ENCODE measurements at regions not wholly inside any gene's neighbourhood (a gene's known extent, or its start where the extent isn't known, plus 50 kb on each side); places are given as distances from the start of the nearest gene placed in this dataset.

DNA sequence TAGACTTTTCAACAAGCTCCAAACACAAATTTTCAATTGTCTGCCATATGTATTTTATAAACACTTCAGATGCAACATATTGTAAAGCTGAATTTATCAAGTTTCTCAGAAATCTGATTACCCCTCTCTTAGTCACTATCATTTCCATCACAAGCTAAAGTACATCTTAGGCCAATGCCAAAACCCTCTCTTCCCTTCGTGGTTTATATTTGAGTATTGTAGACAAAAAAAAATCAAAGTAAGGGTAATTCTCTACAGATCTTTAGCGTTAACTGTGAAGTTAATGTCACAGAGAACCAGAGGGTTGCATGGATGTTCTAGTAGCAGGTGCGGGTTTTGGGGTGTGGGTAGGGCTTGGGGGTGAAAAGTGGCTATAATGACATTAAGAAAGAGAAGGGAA lies 387.7 kb upstream of the PTGER4 start:
- TF ChIP-seq, protein P1, sequence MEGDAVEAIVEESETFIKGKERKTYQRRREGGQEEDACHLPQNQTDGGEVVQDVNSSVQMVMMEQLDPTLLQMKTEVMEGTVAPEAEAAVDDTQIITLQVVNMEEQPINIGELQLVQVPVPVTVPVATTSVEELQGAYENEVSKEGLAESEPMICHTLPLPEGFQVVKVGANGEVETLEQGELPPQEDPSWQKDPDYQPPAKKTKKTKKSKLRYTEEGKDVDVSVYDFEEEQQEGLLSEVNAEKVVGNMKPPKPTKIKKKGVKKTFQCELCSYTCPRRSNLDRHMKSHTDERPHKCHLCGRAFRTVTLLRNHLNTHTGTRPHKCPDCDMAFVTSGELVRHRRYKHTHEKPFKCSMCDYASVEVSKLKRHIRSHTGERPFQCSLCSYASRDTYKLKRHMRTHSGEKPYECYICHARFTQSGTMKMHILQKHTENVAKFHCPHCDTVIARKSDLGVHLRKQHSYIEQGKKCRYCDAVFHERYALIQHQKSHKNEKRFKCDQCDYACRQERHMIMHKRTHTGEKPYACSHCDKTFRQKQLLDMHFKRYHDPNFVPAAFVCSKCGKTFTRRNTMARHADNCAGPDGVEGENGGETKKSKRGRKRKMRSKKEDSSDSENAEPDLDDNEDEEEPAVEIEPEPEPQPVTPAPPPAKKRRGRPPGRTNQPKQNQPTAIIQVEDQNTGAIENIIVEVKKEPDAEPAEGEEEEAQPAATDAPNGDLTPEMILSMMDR (IDR thresholded peaks at IDR 0.05) = no peak
- no peak for TF ChIP-seq POLR2A (IDR thresholded peaks at IDR 0.05)
